HG03064 (cell line): ENCODE measurements at regions not wholly inside any gene's neighbourhood (a gene's known extent, or its start where the extent isn't known, plus 50 kb on each side); places are given as distances from the start of the nearest gene placed in this dataset.
"Not testable (repeated sequence)": the region's sequence is repeated elsewhere in the genome, so short reads cannot be mapped to it uniquely, and the experiment has no call there.

Experiments
- ATAC-seq: cut with Tn5 transposase; IDR thresholded peaks from one replicate; pipeline ENCODE4 v1.9.1; 2021; ENCODE audit warnings: low read depth; ENCODE audit not compliant: unreplicated experiment

- no peak for ATAC-seq
Observed at GRCh38 chr5:82586661-82587310, 308.6 kb upstream of the RPS23 start.

GRCh38 chr5:82586181-82586580 is 308.0 kb upstream of the RPS23 start:
- ATAC-seq, result no peak

DNA sequence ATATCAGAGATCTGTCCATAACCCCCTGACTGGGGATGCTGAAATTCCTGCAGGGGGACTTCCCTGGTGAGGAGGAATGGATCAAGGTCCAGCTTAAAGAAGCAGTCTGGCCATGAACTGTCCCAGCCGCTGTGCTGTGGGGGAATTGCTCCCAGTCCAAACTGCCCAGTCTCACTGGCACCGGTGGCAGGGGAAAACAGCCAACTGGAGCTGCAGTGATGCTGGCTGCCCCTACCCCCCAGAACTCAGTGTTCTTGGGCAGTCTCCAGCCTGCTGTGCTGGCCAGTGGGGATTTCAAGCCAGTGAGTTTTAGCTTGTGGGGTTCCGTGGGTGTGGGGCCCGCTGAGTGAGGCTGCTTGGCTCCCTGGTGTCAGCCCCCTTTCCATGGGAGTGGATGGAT is 306.5 kb upstream of the RPS23 start:
- no peak for ATAC-seq

GRCh38 chr5:82583331-82583730 is 305.2 kb upstream of the RPS23 start:
- not testable (repeated sequence) for ATAC-seq

GRCh38 chr5:82564963-82565362 is 286.8 kb upstream of the RPS23 start:
- ATAC-seq, result no peak

DNA sequence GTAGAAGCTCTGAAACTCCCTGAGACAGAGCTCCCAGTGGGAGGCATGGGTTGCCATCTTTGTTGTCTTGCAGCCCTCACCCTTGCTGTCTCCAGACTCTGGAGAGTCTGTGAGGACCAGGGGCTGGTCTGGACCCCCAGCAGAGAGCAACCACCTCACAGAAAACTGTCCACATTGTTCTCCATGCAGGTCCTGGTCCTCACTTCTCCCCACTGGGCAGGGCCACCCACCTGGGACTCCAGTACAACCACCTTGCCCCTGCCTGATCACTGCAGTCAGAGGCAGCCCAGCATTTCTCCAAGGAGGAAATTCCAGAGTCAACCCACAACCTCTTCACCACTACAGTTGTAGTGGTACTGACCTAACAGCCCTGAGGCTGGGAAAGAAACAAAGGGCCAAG is 285.6 kb upstream of the RPS23 start:
- no peak for ATAC-seq

- no peak for ATAC-seq
Observed at GRCh38 chr5:82562696-82563240, 284.6 kb upstream of the RPS23 start.

GRCh38 chr5:82561797-82562196 is 283.6 kb upstream of the RPS23 start:
- ATAC-seq, result no peak

- no peak for ATAC-seq
Observed at GRCh38 chr5:82560969-82561368, 282.8 kb upstream of the RPS23 start.

DNA sequence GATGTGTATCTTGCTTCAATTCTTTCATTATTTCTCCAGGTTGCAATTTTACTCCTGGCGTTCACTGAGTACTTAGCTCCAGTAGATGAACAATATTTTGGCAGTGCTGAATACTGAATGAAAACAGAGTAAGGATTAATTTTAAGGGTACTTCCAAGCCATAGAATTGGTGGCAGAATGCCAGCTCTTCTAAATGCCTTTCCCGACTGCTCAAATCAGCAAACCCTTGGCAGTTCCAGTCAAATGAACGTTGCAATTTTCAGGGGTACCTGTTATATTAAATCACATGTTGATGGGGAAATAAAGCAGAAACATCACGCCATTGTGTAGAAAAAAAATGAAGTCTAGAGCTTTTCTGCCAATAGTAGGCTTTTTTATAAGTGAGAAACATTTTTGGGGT is 282.4 kb upstream of the RPS23 start:
- ATAC-seq, result no peak

DNA sequence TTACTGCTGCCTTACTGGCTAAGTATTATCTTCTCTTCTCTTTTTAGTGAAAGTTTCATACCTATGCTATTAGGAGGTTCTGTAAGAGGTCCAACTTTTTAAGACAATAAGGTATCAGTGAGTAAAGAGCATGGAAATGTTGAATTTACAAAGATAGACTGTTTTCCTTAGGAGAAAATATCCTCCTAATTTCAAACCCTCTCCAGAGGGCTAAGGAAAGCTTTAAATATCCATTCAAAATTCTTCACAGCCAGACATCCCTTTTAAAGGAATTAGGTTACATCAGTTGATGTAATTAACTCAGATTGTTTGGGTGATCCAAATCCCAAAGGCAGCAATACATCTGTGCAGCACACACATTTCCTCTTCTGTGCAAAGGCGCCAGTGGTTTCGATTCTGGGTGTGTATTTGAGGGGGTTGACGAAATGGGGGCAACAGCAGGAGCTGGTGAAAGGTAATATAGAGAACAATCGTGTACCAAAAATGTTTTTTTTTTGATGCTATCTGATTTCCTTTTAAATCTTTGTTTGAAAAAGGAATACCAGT is 273.8 kb upstream of the RPS23 start:
- ATAC-seq, result no peak

- no peak for ATAC-seq
Observed at GRCh38 chr5:82551192-82551591, 273.0 kb upstream of the RPS23 start.

- ATAC-seq, result no peak
Observed at GRCh38 chr5:82549263-82549662, 271.1 kb upstream of the RPS23 start.

GRCh38 chr5:82544004-82544403 is 265.9 kb upstream of the RPS23 start:
- no peak for ATAC-seq

GRCh38 chr5:82540301-82540700 is 262.1 kb upstream of the RPS23 start:
- ATAC-seq, result no peak

- ATAC-seq, result no peak
Observed at GRCh38 chr5:82538339-82539034, 260.3 kb upstream of the RPS23 start.

GRCh38 chr5:82537687-82538306 is 259.6 kb upstream of the RPS23 start:
- no peak for ATAC-seq

GRCh38 chr5:82534986-82535385 is 256.8 kb upstream of the RPS23 start:
- ATAC-seq, result no peak

DNA sequence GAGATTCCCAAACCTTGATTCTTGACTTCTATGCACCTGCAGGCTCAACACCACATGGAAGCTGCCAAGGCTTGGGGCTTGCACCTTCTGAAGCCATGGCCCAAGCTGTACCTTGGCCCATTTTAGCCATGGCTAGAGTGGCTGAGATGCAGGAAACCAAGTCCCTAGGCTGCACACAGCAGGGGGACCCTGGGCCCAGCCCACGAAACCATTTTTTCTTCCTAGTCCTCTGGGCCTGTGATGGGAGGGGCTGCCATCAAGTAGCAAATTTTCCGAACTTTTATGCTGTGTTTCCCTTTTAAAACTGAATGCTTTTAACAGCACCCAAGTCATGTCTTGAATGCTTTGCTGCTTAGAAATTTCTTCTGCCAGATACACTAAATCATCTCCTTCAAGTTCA is 253.9 kb upstream of the RPS23 start:
- not testable (repeated sequence) for ATAC-seq

DNA sequence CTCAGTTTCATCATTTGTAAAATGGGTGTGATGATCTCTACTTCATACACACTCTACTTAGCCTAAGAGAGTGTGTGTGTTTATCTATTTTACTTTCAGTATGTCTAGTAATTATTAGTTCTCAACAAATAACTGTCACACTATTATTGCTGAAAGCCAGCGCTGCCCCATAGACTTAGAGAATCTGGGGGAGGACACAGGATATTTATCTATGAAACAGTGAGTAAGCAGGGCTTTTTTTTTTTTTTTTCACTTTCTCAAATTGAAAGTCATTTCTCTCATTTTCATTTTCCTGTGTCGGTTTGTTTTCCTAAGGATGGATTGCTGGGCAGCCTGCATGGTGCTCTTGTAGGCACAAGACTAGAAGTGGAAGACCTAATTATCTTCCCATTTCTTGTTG is 248.4 kb upstream of the RPS23 start:
- no peak for ATAC-seq

DNA sequence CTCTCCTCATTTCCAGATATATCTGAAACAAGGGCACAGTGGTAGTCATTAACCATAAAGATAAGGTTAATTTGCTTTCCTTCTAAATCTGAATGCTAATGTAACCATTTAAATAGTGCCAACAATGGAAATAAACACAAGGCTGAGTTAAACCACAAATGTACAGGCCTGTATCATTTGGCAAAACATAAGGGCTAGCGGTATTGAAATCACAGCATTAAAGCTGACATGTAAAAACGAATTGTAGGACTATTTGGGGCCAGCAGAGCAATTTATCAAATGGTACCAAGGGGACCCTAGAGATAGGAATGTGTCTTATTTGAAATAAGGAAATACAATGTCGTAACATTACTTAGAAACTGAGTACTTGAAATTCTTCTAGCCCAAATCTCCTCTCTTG is 247.5 kb upstream of the RPS23 start:
- ATAC-seq, result no peak
